K562 (cell line): ENCODE measurements at regions not wholly inside any gene's neighbourhood (a gene's known extent, or its start where the extent isn't known, plus 50 kb on each side); places are given as distances from the start of the nearest gene placed in this dataset.

Experiments used
- ATAC-seq: fragments of 200-7000 bp; cut with Tn5 transposase; 3 replicates; pipeline ENCODE4 v1.9.1; 2020; ENCODE audit warnings: moderate library complexity
- BruUV-seq: library from RNA; stranded (reverse); fragments of 400-500 nt; replicated peaks from 2 replicates; lab custom pipeline; 2021; lab: Mats Ljungman, UMichigan
- CTCF ChIA-PET: fragments of 300-600 bp; formaldehyde crosslinking; extraction: SDS; loops from one replicate; lab custom pipeline; 2021; ENCODE audit warnings: low intra/inter-chr PET ratio; lab: Yijun Ruan, JAX
- POLR2A ChIA-PET: fragments of 300-600, 350-650 bp; sonication (Branson Sonifier 250); formaldehyde crosslinking; extraction: SDS; loops from one replicate; lab custom pipeline; 2021; ENCODE audit warnings: antibody characterized with exemption, inconsistent platforms; lab: Yijun Ruan, JAX
- DNase-seq, 4 experiments: peaks; one replicate each; pipeline versions ENCODE4 v3.0.0 to v3.0.0-alpha.2; 2011 to 2018; ENCODE audit warnings: low spot score in 3 of 4, mixed read lengths in 3 of 4; ENCODE audit errors: extremely low read depth in 1 of 4
- FAIRE-seq: peaks from 2 replicates; lab custom pipeline; 2011; peaks lifted over from hg19 to GRCh38; lab: Jason Lieb, UNC
- H2AFZ ChIP-seq: 2 replicates; pipeline ENCODE4 v1.6.0; 2011; ENCODE audit warnings: low read depth, low read length, control low read depth, inconsistent platforms
- H3K27ac ChIP-seq: fragments of 200-600 bp; 3 replicates; pipeline ENCODE4 v1.8.0; 2011; ENCODE audit warnings: low read depth, mild to moderate bottlenecking, control low read depth, inconsistent platforms, low read length, moderate library complexity, mixed read lengths; ENCODE audit errors: extremely low read depth
- H3K27me3 ChIP-seq, 2 experiments: fragments of 300-600 bp in 1 of 2; 2 replicates in 1 of 2; 3 replicates in 1 of 2; pipeline versions ENCODE4 v1.6.0 to v1.8.0; 2011; ENCODE audit warnings: inconsistent platforms in 2 of 2, low read length in 2 of 2, mild to moderate bottlenecking in 1 of 2, mixed read lengths in 1 of 2, moderate library complexity in 1 of 2; ENCODE audit not compliant: control insufficient read depth in 2 of 2, insufficient read depth in 2 of 2
- H3K36me3 ChIP-seq: fragments of 300-600 bp; 3 replicates; pipeline ENCODE4 v1.8.0; 2011; ENCODE audit warnings: mild to moderate bottlenecking, low read length, inconsistent platforms; ENCODE audit not compliant: control insufficient read depth, insufficient read depth
- H3K4me1 ChIP-seq, 2 experiments: fragments of 200-600 bp in 1 of 2; replicated peaks in 1 of 2; 2 replicates in 1 of 2; 3 replicates in 1 of 2; pipeline versions ENCODE4 v1.5.1 to v1.8.0; 2011; ENCODE audit warnings: inconsistent platforms in 2 of 2, low read length in 2 of 2, mild to moderate bottlenecking in 1 of 2, mixed read lengths in 1 of 2, moderate library complexity in 1 of 2; ENCODE audit not compliant: control insufficient read depth in 2 of 2, insufficient read depth in 2 of 2
- H3K4me2 ChIP-seq: 2 replicates; pipeline ENCODE4 v1.6.1; 2011; ENCODE audit warnings: low read length, control low read depth, inconsistent platforms, mixed read lengths; ENCODE audit not compliant: insufficient read depth
- H3K4me3 ChIP-seq: fragments of 200-600 bp; sonication (generic), shearing (Covaris generic); 2 replicates; pipeline ENCODE4 v1.5.1; 2016; ENCODE audit warnings: control low read depth, inconsistent platforms
- H3K79me2 ChIP-seq: fragments of 200-600 bp; 3 replicates; pipeline ENCODE4 v1.8.0; 2011; ENCODE audit warnings: low read length, inconsistent platforms; ENCODE audit not compliant: control insufficient read depth, insufficient read depth
- H3K9ac ChIP-seq, 2 experiments: 2 replicates each; pipeline versions ENCODE4 v1.6.0 to v1.6.1; 2011; ENCODE audit warnings: low read depth in 2 of 2, low read length in 2 of 2, control low read depth in 1 of 2, inconsistent platforms in 1 of 2, mild to moderate bottlenecking in 1 of 2, mixed read lengths in 1 of 2; ENCODE audit not compliant: insufficient read depth in 1 of 2
- H3K9me1 ChIP-seq: one replicate; pipeline ENCODE4 v1.6.0; 2011; ENCODE audit warnings: inconsistent platforms, mild to moderate bottlenecking, low read length, moderate library complexity; ENCODE audit not compliant: control insufficient read depth, insufficient read depth
- H3K9me3 ChIP-seq: replicated peaks from 2 replicates; pipeline ENCODE4 v1.5.1; 2011; ENCODE audit warnings: low read depth, low read length, inconsistent platforms; ENCODE audit not compliant: control insufficient read depth, insufficient read depth
- H4K20me1 ChIP-seq: replicated peaks from 2 replicates; pipeline ENCODE4 v1.6.1; 2011; ENCODE audit warnings: low read length, inconsistent platforms, mixed read lengths; ENCODE audit not compliant: control insufficient read depth, insufficient read depth
- BDP1 ChIP-seq: IDR thresholded peaks from 3 replicates; pipeline ENCODE4 v1.6.1; 2011; ENCODE audit not compliant: insufficient read length, insufficient read depth
- CREB3 ChIP-seq: fragments of 450-650 bp; conservative IDR thresholded peaks from 2 replicates; pipeline ENCODE4 v1.6.1; 2016; ENCODE audit warnings: missing genetic modification characterization, low read depth, mild to moderate bottlenecking, missing compliant biosample characterization, moderate library complexity
- ETS1 ChIP-seq: conservative IDR thresholded peaks from 2 replicates; pipeline ENCODE4 v1.6.1; 2011; ENCODE audit warnings: low read depth, mild to moderate bottlenecking, low read length; ENCODE audit not compliant: control insufficient read depth
- GABPA ChIP-seq: fragments of 200-800 bp; sonication (Bioruptor generic); conservative IDR thresholded peaks from 2 replicates; pipeline ENCODE4 v1.6.1; 2016; ENCODE audit warnings: low read depth, missing genetic modification characterization, missing compliant biosample characterization
- GTF2B ChIP-seq: IDR thresholded peaks from 2 replicates; pipeline ENCODE4 v1.6.1; 2011; ENCODE audit not compliant: insufficient read length; ENCODE audit errors: extremely low read depth
- HDAC8 ChIP-seq: fragments of 450-650 bp; IDR thresholded peaks from 2 replicates; pipeline ENCODE4 v1.6.1; 2016; ENCODE audit warnings: mild to moderate bottlenecking, missing genetic modification characterization, moderate library complexity, missing compliant biosample characterization
- NFATC3 ChIP-seq: fragments of 450-650 bp; IDR thresholded peaks from 2 replicates; pipeline ENCODE4 v1.6.1; 2017; ENCODE audit warnings: mild to moderate bottlenecking
- NONO ChIP-seq, 2 experiments: fragments of 200-400 bp in 1 of 2; fragments of 450-650 bp in 1 of 2; formaldehyde crosslinking in 1 of 2; IDR thresholded peaks; 2 replicates each; pipeline ENCODE4 v1.6.1; 2017; ENCODE audit warnings: low read depth in 2 of 2, mild to moderate bottlenecking in 2 of 2, moderate library complexity in 2 of 2, low read length in 1 of 2
- NR4A1 ChIP-seq, 2 experiments: fragments of 250-450 bp in 1 of 2; fragments of 450-650 bp in 1 of 2; sonication (Bioruptor Pico) in 1 of 2; IDR thresholded peaks; 2 replicates each; pipeline versions ENCODE4 v1.4.0 to v1.6.1; 2016 to 2020; ENCODE audit warnings: mild to moderate bottlenecking in 2 of 2, missing compliant biosample characterization in 1 of 2, missing genetic modification characterization in 1 of 2, moderate library complexity in 1 of 2
- RBM34 ChIP-seq: fragments of 200-400 bp; formaldehyde crosslinking; IDR thresholded peaks from 2 replicates; pipeline ENCODE4 v1.6.1; 2018; ENCODE audit warnings: low read length, borderline replicate concordance; ENCODE audit not compliant: insufficient read depth
- SREBF1 ChIP-seq: fragments of 150-350 bp; IDR thresholded peaks from 2 replicates; pipeline ENCODE4 v1.6.1; 2014; ENCODE audit warnings: antibody characterized with exemption, low read depth, low read length, borderline replicate concordance
- SRF ChIP-seq, 2 experiments: fragments of 250-450, 450-650 bp in 1 of 2; sonication (Bioruptor Pico) in 1 of 2; sonication (generic) in 1 of 2; formaldehyde crosslinking; IDR thresholded peaks; 2 replicates each; pipeline versions ENCODE4 v1.5.0 to v1.5.1; 2020 to 2022; ENCODE audit warnings: mild to moderate bottlenecking in 1 of 2, missing genetic modification reagents in 1 of 2
- SRSF3 ChIP-seq: fragments of 200-400 bp; formaldehyde crosslinking; IDR thresholded peaks from 2 replicates; pipeline ENCODE4 v1.6.1; 2016; ENCODE audit warnings: mild to moderate bottlenecking, low read length, moderate library complexity; ENCODE audit not compliant: insufficient read depth
- XRCC3 ChIP-seq: fragments of 450-650 bp; IDR thresholded peaks from 2 replicates; pipeline ENCODE4 v1.6.1; 2017; ENCODE audit warnings: mild to moderate bottlenecking, moderate library complexity
- ZC3H4 ChIP-seq: sonication (generic); formaldehyde crosslinking; IDR thresholded peaks from 2 replicates; pipeline ENCODE4 v1.9.0; 2021; ENCODE audit warnings: missing genetic modification reagents, borderline replicate concordance
- ZNF57 ChIP-seq: fragments of 450-650 bp; formaldehyde crosslinking; IDR thresholded peaks from 2 replicates; pipeline ENCODE4 v1.4.0; 2020; ENCODE audit warnings: mild to moderate bottlenecking, moderate library complexity
- WGBS: fragments of 100-300 bp; shearing (Covaris generic); methylation state at CpG from one replicate; pipeline ENCODE4 v1.1.6; 2016; ENCODE audit warnings: low coverage, mixed read lengths; ENCODE audit not compliant: insufficient coverage; ENCODE audit errors: missing lambda C conversion rate; 5-methylcytosine and 5-hydroxymethylcytosine counted together
- in situ Hi-C: fragments of 300-500 bp; cut with MboI; formaldehyde crosslinking; loops from 4 replicates; pipeline ENCODE4 v1.15.0; 2018; ENCODE audit warnings: inconsistent platforms, mixed read lengths
- intact Hi-C: fragments of 100-400 bp; cut with micrococcal nuclease; formaldehyde crosslinking; loops from 2 replicates; pipeline ENCODE4 v1.14.2; 2022

- H2AFZ ChIP-seq = no peak overlapping the region
- FAIRE-seq (no peak), DNase-seq (no peak), ATAC-seq (no peak)
- H3K9me3 ChIP-seq = no peaks in the 10 kb centered on the region
- no peaks in the 10 kb centered on the region; the same call in 1 of the 2 replicates for H4K20me1 ChIP-seq
- H3K9me1 ChIP-seq = no peaks in the 10 kb centered on the region
- H3K4me2 ChIP-seq = no peak overlapping the region
- no peak overlapping the region for H3K27ac ChIP-seq
- H3K4me3 ChIP-seq = no peak overlapping the region
- no peaks in the 10 kb centered on the region for H3K4me1 ChIP-seq
- CTCF ChIA-PET = no interaction called here
- no TSS peak for BruUV-seq
- 1% methylated on average over 13 of the region's 13 CpGs for WGBS
- H3K9ac ChIP-seq = no peak overlapping the region
- H3K79me2 ChIP-seq = no peaks in the 10 kb centered on the region
- in situ Hi-C loops = no loop called here
- intact Hi-C loops = no loop called here
- POLR2A ChIA-PET = no interaction called here
- H3K36me3 ChIP-seq = no peaks in the 10 kb centered on the region
- H3K27me3 ChIP-seq = peaks cover 5 to 19% of the 10 kb centered on the region in 2 experiments; a peak in 2 of 5 replicates
- TF ChIP-seq HDAC8 (tag) = no peak
- no peak for TF ChIP-seq ETS1
- TF ChIP-seq ZNF57 (CRISPR knock-in tag) = no peak
- no peak for TF ChIP-seq SRF (CRISPR knock-in tag; IDR thresholded peaks at IDR 0.05)
- no peak for TF ChIP-seq SRSF3
- no peak for TF ChIP-seq GTF2B
- TF ChIP-seq RBM34 = no peak
- TF ChIP-seq ZC3H4 (CRISPR knock-in tag) = no peak
- no peak for TF ChIP-seq BDP1
- TF ChIP-seq XRCC3 = no peak
- no peak for TF ChIP-seq GABPA
- no peak for TF ChIP-seq CREB3 (tag)
- TF ChIP-seq NONO (IDR thresholded peaks at IDR 0.05; ENCODE audit: low read depth in 2 of 2, low read length in 1 of 2) = no peak
- TF ChIP-seq SREBF1 = no peak
- TF ChIP-seq NFATC3 = no peak
- TF ChIP-seq NR4A1 (CRISPR knock-in tag; IDR thresholded peaks at IDR 0.05) = no peak
- TF ChIP-seq NR4A1 (tag; IDR thresholded peaks at IDR 0.05) = no peak
- TF ChIP-seq, all 486 proteins: peak for 0
These were observed 101.7 kb upstream of the ZC3H12A start for GRCh38 chr1:37372711-37373110.
